ENCODE measurements at regions not wholly inside any gene's neighbourhood (a gene's known extent, or its start where the extent isn't known, plus 50 kb on each side); places are given as distances from the start of the nearest gene placed in this dataset.

- TF ChIP-seq CTCF (IDR thresholded peaks at IDR 0.05) (no peak), POLR2A (IDR thresholded peaks at IDR 0.05) (no peak)
These were observed 128.1 kb downstream of the DDX1 start for GRCh38 chr2:15719566-15720313.
